HepG2 (cell line): ENCODE measurements at regions not wholly inside any gene's neighbourhood (a gene's known extent, or its start where the extent isn't known, plus 50 kb on each side); places are given as distances from the start of the nearest gene placed in this dataset.
A peak's percentile ranks its signal among the peaks of the same experiment; 100 is the strongest.

Experiments
- ATAC-seq: fragments of 200-7000 bp; cut with Tn5 transposase; 3 replicates; pipeline ENCODE4 v1.9.1; 2020; ENCODE audit warnings: mild to moderate bottlenecking, moderate library complexity
- BruUV-seq: library from RNA; stranded (reverse); fragments of 400-500 nt; replicated peaks from 2 replicates; lab custom pipeline; 2021; lab: Mats Ljungman, UMichigan
- CTCF ChIA-PET: fragments of 300-600 bp; formaldehyde crosslinking; extraction: SDS; loops from one replicate; lab custom pipeline; 2021; ENCODE audit warnings: low total read pairs, inconsistent platforms, low intra/inter-chr PET ratio; lab: Yijun Ruan, JAX
- POLR2A ChIA-PET: fragments of 350-600 bp; sonication (Branson Sonifier 250); formaldehyde crosslinking; loops from one replicate; lab custom pipeline; 2020; ENCODE audit warnings: antibody characterized with exemption, inconsistent platforms; lab: Yijun Ruan, JAX
- DNase-seq: peaks from one replicate; pipeline ENCODE4 v3.0.0-alpha.2; 2015; ENCODE audit warnings: low spot score
- FAIRE-seq: peaks from 3 replicates; lab custom pipeline; 2011; peaks lifted over from hg19 to GRCh38; lab: Jason Lieb, UNC
- H2AFZ ChIP-seq: one replicate; pipeline ENCODE4 v1.6.1; 2011; ENCODE audit warnings: low read length, inconsistent platforms
- H3K27ac ChIP-seq: fragments of 300-600 bp; 3 replicates; pipeline ENCODE4 v1.8.0; 2011; ENCODE audit warnings: mixed run types, mild to moderate bottlenecking, mixed read lengths, low read length, inconsistent platforms; ENCODE audit not compliant: insufficient read depth; ENCODE audit errors: extremely low read length
- H3K27me3 ChIP-seq, 2 experiments: fragments of 200-600 bp in 1 of 2; 2 replicates in 1 of 2; 3 replicates in 1 of 2; pipeline versions ENCODE4 v1.6.0 to v1.8.0; 2011; ENCODE audit warnings: low read length in 2 of 2, mild to moderate bottlenecking in 2 of 2, moderate library complexity in 2 of 2, inconsistent platforms in 1 of 2; ENCODE audit not compliant: insufficient read depth in 2 of 2, control insufficient read depth in 1 of 2
- H3K36me3 ChIP-seq, 2 experiments: fragments of 200-600 bp in 1 of 2; replicated peaks in 1 of 2; 2 replicates in 1 of 2; 3 replicates in 1 of 2; pipeline versions ENCODE4 v1.5.1 to v1.8.0; 2011; ENCODE audit warnings: low read length in 2 of 2, inconsistent platforms in 1 of 2; ENCODE audit not compliant: insufficient read depth in 2 of 2, control insufficient read depth in 1 of 2
- H3K4me1 ChIP-seq: 2 replicates; pipeline ENCODE4 v1.5.1; 2012; ENCODE audit warnings: low read length, inconsistent platforms; ENCODE audit not compliant: insufficient read depth
- H3K4me2 ChIP-seq: 2 replicates; pipeline ENCODE4 v1.6.0; 2011; ENCODE audit warnings: low read depth, low read length, inconsistent platforms
- H3K4me3 ChIP-seq, 3 experiments: fragments of 200-600 bp in 1 of 3; sonication (generic), shearing (Covaris generic) in 1 of 3; replicated peaks in 1 of 3; 2 replicates each; pipeline ENCODE4 v1.5.1; 2011 to 2016; ENCODE audit warnings: low read length in 3 of 3, inconsistent platforms in 2 of 3, low read depth in 2 of 3, mild to moderate bottlenecking in 2 of 3, control low read depth in 1 of 3, mixed read lengths in 1 of 3; ENCODE audit not compliant: insufficient read depth in 1 of 3
- H3K79me2 ChIP-seq: one replicate; pipeline ENCODE4 v1.6.1; 2011; ENCODE audit warnings: low read length, inconsistent platforms; ENCODE audit not compliant: insufficient read depth
- H3K9ac ChIP-seq: 2 replicates; pipeline ENCODE4 v1.6.0; 2011; ENCODE audit warnings: mild to moderate bottlenecking, low read depth, low read length, inconsistent platforms; ENCODE audit not compliant: insufficient read depth
- H3K9me3 ChIP-seq: 2 replicates; pipeline ENCODE4 v1.5.1; 2012; ENCODE audit warnings: mild to moderate bottlenecking, low read length
- H4K20me1 ChIP-seq: 2 replicates; pipeline ENCODE4 v1.6.0; 2011; ENCODE audit warnings: inconsistent platforms, mild to moderate bottlenecking, low read length, moderate library complexity; ENCODE audit not compliant: insufficient read depth
- CTCF ChIP-seq: sonication (generic); formaldehyde crosslinking; IDR thresholded peaks from 2 replicates; pipeline ENCODE4 v1.5.0; 2020; ENCODE audit warnings: mild to moderate bottlenecking, missing genetic modification reagents, moderate library complexity
- ZNF546 ChIP-seq: sonication (generic); formaldehyde crosslinking; conservative IDR thresholded peaks from 2 replicates; pipeline ENCODE4 v1.8.1; 2023; ENCODE audit warnings: mild to moderate bottlenecking, missing genetic modification reagents
- WGBS: methylation state at CpG from one replicate; pipeline ENCODE4 v1.1.6; 2017; ENCODE audit warnings: low lambda C conversion rate; 5-methylcytosine and 5-hydroxymethylcytosine counted together
- in situ Hi-C: cut with HindIII; loops from 2 replicates; pipeline ENCODE4 v1.10.0; 2017; ENCODE audit warnings: low pct_unique_long_range_greater_than_20kb; ENCODE audit not compliant: extremely low pct_ligation_motif_present
- intact Hi-C: fragments of 100-400 bp; cut with micrococcal nuclease; formaldehyde crosslinking; loops from one replicate; pipeline ENCODE4 v1.10.0; 2022; ENCODE audit not compliant: unreplicated experiment
- TF ChIP-seq, protein P1 (sequence below): sonication (generic); formaldehyde crosslinking; IDR thresholded peaks from 2 replicates; pipeline ENCODE4 v1.4.0; 2020; ENCODE audit warnings: missing genetic modification reagents; ENCODE audit errors: not compliant biosample characterization

- TF ChIP-seq, protein P1, sequence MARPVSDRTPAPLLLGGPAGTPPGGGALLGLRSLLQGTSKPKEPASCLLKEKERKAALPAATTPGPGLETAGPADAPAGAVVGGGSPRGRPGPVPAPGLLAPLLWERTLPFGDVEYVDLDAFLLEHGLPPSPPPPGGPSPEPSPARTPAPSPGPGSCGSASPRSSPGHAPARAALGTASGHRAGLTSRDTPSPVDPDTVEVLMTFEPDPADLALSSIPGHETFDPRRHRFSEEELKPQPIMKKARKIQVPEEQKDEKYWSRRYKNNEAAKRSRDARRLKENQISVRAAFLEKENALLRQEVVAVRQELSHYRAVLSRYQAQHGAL (CRISPR knock-in tag), result no peak
- TF ChIP-seq, all 625 proteins: peak for 0
Measured at GRCh38 chr5:38162625-38163024, 95.7 kb upstream of the EGFLAM start (continued).

DNA sequence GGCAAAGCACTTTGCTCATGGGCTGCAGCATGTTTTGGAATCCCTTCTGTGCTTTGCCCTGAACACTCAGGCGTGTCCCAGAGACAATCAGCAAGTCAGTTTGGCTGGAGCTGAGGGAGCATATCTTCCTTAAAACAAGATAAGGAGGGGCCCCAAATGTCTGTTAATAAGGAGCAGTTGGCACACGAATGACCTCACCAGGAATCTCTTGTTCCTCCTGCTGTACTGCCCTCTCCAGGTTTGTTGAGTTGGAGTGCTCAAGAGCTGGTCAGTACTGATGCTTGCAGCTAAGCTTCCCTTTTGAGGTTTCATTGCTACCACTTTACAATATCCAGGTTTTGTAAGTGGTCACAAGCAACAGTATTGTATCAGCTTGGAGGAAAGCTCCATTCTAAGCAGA, 101.3 kb upstream of the EGFLAM start:
- Histone ChIP-seq H4K20me1 (no peaks in the 10 kb centered on the region), H3K9ac (no peak overlapping the region), H3K27ac (no peak overlapping the region), H3K4me3 (no peak overlapping the region), H3K4me1 (peaks cover 45% of the 10 kb centered on the region), H3K79me2 (no peaks in the 10 kb centered on the region), H3K36me3 (no peaks in the 10 kb centered on the region), H2AFZ (no peak overlapping the region), H3K4me2 (no peak overlapping the region), H3K27me3 (no peaks in the 10 kb centered on the region), H3K9me3 (no peaks in the 10 kb centered on the region)
- FAIRE-seq, result no peak
- WGBS, result 90% methylated on average over 2 of the region's 2 CpGs
- TF ChIP-seq ZNF546 (CRISPR knock-in tag) (no peak), CTCF (CRISPR knock-in tag) (peak; percentile 20; the same call in 1 of the 2 replicates)
- ChIA-PET POLR2A (interaction anchor here (0.8 kb wide), 1 partner anchor 9 kb away, joined by 3 read pairs; no protein-coding TSS in a partner anchor), CTCF (no interaction called here)
- BruUV-seq, result no TSS peak
- no peak for DNase-seq
- intact Hi-C loops, result no loop called here
- in situ Hi-C loops, result no loop called here
- ATAC-seq, result no peak
